ES-I3 (cell line): ENCODE measurements at regions not wholly inside any gene's neighbourhood (a gene's known extent, or its start where the extent isn't known, plus 50 kb on each side); places are given as distances from the start of the nearest gene placed in this dataset.

ENCODE experiments used
- H3K36me3 ChIP-seq: 2 replicates; pipeline ENCODE4 v1.6.1; 2013; ENCODE audit warnings: mild to moderate bottlenecking, low read length, control low read depth, moderate library complexity; ENCODE audit not compliant: insufficient read depth
- H3K4me1 ChIP-seq: 2 replicates; pipeline ENCODE4 v1.6.1; 2013; ENCODE audit warnings: mild to moderate bottlenecking, control low read depth, low read length; ENCODE audit not compliant: insufficient read depth
- H3K9ac ChIP-seq: 2 replicates; pipeline ENCODE4 v1.6.1; 2013; ENCODE audit warnings: low read depth, mild to moderate bottlenecking, low read length, moderate library complexity
- H3K9me3 ChIP-seq: 2 replicates; pipeline ENCODE4 v1.6.1; 2013; ENCODE audit warnings: mild to moderate bottlenecking, low read length, moderate library complexity; ENCODE audit not compliant: control insufficient read depth, insufficient read depth

GRCh38 chr9:78383130-78383529 is 86.2 kb downstream of the PSAT1 start:
- H3K4me1 ChIP-seq, result no peaks in the 10 kb centered on the region
- H3K9ac ChIP-seq, result no peak overlapping the region
- no peaks in the 10 kb centered on the region for H3K36me3 ChIP-seq
- no peaks in the 10 kb centered on the region for H3K9me3 ChIP-seq

- H3K36me3 ChIP-seq, result no peaks in the 10 kb centered on the region; the same call in 1 of the 2 replicates
These were observed 89.4 kb downstream of the PSAT1 start for GRCh38 chr9:78386348-78386747.

DNA sequence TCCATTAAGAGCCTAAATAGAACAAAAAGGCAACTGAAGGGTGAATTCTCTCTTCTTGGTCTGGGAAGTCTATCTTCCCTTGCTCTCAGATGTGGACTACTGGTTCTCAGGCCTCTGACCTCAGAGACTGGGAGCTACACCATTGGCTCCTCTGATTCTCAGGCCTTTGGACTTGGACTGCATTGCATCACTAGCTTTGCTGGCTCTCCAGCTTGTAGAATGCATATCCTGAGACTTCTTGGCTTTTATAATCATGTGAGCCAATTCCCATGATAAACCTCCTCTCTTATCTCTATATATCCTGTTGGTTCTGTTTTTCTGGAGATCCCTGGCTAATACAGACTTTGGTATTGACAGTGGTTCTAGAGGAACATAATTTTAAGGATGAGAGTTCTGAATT is 89.8 kb downstream of the PSAT1 start:
- Histone ChIP-seq H3K36me3 (no peaks in the 10 kb centered on the region; the same call in 1 of the 2 replicates), H3K9ac (no peak overlapping the region), H3K9me3 (no peaks in the 10 kb centered on the region), H3K4me1 (peaks cover 5% of the 10 kb centered on the region; the same call in 1 of the 2 replicates)

More at GRCh38 chr9:78386348-78386747, 89.4 kb downstream of the PSAT1 start:
- Histone ChIP-seq H3K9ac (no peak overlapping the region), H3K4me1 (peaks cover 5% of the 10 kb centered on the region; the same call in 1 of the 2 replicates), H3K9me3 (no peaks in the 10 kb centered on the region)

DNA sequence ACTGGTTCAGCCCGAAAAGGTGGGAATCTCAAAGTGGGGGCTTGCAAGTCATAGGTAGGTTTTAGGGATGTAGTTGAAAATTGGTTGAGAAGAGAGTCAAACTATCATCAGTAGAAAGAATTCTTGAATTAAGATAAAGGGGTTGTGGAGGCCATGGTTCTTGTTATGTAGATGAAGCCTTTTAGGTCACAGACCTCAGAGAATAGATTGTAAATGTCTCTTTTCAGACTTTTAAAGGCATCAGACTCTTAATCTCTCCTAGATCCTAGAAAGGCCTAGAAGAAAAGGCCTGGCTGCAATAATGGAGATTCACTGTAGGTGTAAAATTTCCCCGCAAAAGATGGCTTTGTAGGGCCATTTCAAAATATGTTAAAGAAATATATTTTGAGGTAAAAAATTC is 96.4 kb downstream of the PSAT1 start:
- Histone ChIP-seq H3K4me1 (peaks cover 44% of the 10 kb centered on the region), H3K9me3 (peaks cover 13% of the 10 kb centered on the region), H3K36me3 (no peaks in the 10 kb centered on the region; the same call in none of the 2 replicates), H3K9ac (no peak overlapping the region)

DNA sequence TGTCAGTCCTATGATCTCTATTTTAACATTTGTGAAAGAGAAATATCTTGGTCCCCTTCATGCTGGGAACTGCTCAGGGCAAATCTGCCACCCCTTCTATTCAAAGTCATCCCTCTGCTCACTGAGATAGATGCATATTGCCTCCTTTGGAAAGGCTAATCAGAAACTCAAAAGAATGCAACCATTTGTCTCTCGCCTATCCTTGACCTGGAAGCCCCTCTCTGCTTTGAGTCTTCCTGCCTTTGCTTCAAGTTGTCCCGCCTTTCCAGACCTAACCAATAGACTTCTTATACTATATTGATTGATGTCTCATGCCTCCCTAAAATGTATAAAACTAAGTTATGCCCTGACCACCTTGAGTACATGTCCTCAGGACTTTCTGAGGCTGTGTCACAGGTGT is 97.0 kb downstream of the PSAT1 start:
- Histone ChIP-seq H3K9ac (no peak overlapping the region), H3K36me3 (no peaks in the 10 kb centered on the region; the same call in none of the 2 replicates), H3K9me3 (peaks cover 13% of the 10 kb centered on the region), H3K4me1 (peaks cover 44% of the 10 kb centered on the region)

DNA sequence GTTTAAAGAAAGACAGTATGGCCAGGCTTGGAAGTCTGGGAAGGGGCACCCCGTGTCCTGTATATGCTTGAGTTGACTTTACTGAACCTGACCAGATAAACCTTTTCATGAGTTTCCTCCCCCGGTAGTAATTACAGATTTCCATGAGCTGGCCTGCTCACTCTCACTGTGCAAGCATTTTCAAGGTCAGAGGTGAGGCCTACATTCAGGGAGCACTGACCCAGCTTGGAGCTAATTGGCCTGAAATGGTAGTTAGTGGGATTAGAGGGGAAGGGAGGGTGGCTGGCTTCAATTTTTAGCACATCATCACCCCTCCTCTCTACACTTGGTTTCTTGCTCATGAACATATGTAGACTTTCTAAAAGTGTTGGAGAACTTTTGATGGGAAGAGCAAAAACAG is 99.2 kb downstream of the PSAT1 start:
- peaks cover 39% of the 10 kb centered on the region for H3K4me1 ChIP-seq
- H3K36me3 ChIP-seq, result no peaks in the 10 kb centered on the region; the same call in 1 of the 2 replicates
- H3K9ac ChIP-seq, result no peak overlapping the region
- peaks cover 13% of the 10 kb centered on the region for H3K9me3 ChIP-seq

- no peak overlapping the region for H3K9ac ChIP-seq
- peaks cover 39% of the 10 kb centered on the region for H3K4me1 ChIP-seq
- peaks cover 13% of the 10 kb centered on the region for H3K9me3 ChIP-seq
- no peaks in the 10 kb centered on the region; the same call in 1 of the 2 replicates for H3K36me3 ChIP-seq
These were observed 100.1 kb downstream of the PSAT1 start for GRCh38 chr9:78397045-78397444.

DNA sequence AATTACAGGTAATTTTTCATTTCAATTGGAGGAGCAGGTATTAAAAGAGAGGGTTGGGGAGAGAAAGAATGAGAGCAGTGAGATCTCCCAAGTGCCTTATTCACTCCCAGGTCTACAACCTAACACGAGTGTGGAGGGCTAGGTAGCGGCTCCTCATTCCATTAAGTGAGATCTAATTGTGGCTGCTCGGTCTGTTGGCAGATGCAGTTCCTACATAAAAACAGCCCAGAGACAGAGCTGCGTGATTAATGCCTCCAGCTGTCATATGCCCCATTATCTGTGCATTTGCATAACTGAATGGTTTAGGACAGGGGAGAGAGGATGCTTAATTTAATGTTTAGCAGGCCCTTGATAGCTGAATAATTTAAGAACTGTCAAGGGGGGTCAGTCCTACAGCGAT is 100.5 kb downstream of the PSAT1 start:
- Histone ChIP-seq H3K9ac (no peak overlapping the region), H3K36me3 (no peaks in the 10 kb centered on the region; the same call in 1 of the 2 replicates), H3K4me1 (peaks cover 38% of the 10 kb centered on the region), H3K9me3 (peaks cover 13% of the 10 kb centered on the region)

DNA sequence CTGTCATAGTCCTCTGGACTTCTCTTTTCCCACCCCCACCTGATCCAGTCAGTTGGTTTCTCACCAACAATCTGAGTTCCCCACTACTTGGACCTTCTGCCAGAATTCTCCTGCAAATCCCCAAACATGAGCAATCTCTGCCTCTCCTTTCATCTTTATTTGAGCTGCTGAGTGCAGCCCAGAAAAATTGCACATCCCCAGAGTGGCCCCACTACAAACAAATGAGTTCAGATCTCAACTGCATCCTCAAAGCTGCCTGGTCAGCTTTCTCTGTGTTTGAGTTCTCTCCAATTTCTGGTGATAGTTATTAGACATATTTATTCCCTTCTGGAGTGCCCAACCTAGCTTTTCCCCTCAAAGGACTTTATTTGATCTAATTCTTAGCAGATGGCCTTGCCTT is 102.2 kb downstream of the PSAT1 start:
- peaks cover 23% of the 10 kb centered on the region for H3K4me1 ChIP-seq
- no peak overlapping the region for H3K9ac ChIP-seq
- H3K36me3 ChIP-seq, result no peaks in the 10 kb centered on the region; the same call in 1 of the 2 replicates
- peaks cover 13% of the 10 kb centered on the region for H3K9me3 ChIP-seq

DNA sequence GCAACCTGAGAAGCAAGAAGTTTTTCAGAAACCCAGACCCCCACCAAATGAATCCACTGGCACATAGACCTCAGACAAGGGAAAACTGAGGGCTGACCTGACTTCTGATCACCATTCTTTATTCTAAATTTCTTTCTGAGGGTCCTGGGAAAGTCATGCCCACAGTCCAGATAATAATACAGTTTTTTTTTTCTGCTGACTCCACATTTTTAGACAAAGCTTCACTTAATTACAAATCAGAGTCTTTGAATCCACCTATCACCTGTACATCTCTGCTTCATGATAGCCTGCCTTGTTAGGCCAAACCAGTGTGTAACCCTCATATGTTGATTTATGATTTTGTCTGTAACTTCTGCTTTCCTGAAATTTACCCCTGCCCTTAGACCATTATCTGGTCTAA is 103.6 kb downstream of the PSAT1 start:
- Histone ChIP-seq H3K36me3 (no peaks in the 10 kb centered on the region), H3K9me3 (peaks cover 3% of the 10 kb centered on the region), H3K4me1 (peaks cover 26% of the 10 kb centered on the region), H3K9ac (no peak overlapping the region)

- peaks cover 21% of the 10 kb centered on the region for H3K4me1 ChIP-seq
These were observed 108.5 kb downstream of the PSAT1 start for GRCh38 chr9:78405461-78405860.

GRCh38 chr9:78406146-78406545 is 109.2 kb downstream of the PSAT1 start:
- Histone ChIP-seq H3K9ac (peak overlapping the region; percentile 2; the same call in 1 of the 2 replicates), H3K36me3 (no peaks in the 10 kb centered on the region), H3K4me1 (peaks cover 21% of the 10 kb centered on the region), H3K9me3 (no peaks in the 10 kb centered on the region; the same call in 1 of the 2 replicates)

More at GRCh38 chr9:78405461-78405860, 108.5 kb downstream of the PSAT1 start:
- Histone ChIP-seq H3K9me3 (no peaks in the 10 kb centered on the region; the same call in 1 of the 2 replicates), H3K36me3 (no peaks in the 10 kb centered on the region), H3K9ac (no peak overlapping the region)

- no peaks in the 10 kb centered on the region for H3K36me3 ChIP-seq
- H3K9ac ChIP-seq, result no peak overlapping the region
These were observed 110.0 kb downstream of the PSAT1 start for GRCh38 chr9:78406933-78407332.

DNA sequence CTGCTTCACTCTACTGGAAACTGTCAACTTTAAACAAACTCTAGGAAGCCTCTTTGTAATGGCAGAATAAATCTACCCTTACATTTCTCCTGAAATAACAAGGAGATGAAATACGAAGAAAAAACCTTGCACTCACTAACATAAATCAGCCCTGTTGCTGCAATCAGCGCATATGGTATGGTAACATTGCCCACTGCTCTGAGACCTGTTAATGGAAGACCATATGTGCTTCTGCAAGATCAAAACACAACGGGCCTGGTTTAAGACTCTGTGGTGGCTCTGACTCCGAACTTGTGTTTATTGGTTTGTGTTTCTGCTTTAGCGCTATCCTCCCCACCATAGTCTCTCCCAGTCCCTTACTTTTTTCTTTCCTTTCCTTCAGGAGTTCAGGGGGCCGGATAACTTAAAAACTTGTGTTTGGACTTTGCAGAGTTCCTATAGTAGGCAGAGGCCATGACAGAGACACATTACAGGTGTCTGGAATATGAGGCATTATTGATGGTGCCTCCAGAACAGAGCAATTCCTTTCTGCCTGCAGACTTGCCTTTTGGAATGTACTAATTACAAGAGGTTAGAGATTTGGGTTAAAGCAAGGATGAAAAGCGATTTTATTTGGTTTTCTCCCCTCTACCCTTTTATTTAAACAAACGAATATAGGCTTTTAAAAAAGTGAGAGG is 110.8 kb downstream of the PSAT1 start:
- no peaks in the 10 kb centered on the region for H3K36me3 ChIP-seq
- no peak overlapping the region for H3K9ac ChIP-seq
- H3K4me1 ChIP-seq, result peaks cover 21% of the 10 kb centered on the region
- H3K9me3 ChIP-seq, result no peaks in the 10 kb centered on the region; the same call in 1 of the 2 replicates

More at GRCh38 chr9:78406933-78407332, 110.0 kb downstream of the PSAT1 start:
- Histone ChIP-seq H3K9me3 (no peaks in the 10 kb centered on the region; the same call in 1 of the 2 replicates), H3K4me1 (peaks cover 21% of the 10 kb centered on the region)

GRCh38 chr9:78408388-78408787 is 111.5 kb downstream of the PSAT1 start:
- H3K4me1 ChIP-seq, result peaks cover 21% of the 10 kb centered on the region
- no peaks in the 10 kb centered on the region; the same call in 1 of the 2 replicates for H3K9me3 ChIP-seq
- no peak overlapping the region for H3K9ac ChIP-seq
- H3K36me3 ChIP-seq, result no peaks in the 10 kb centered on the region
